ENCODE measurements at regions not wholly inside any gene's neighbourhood (a gene's known extent, or its start where the extent isn't known, plus 50 kb on each side); places are given as distances from the start of the nearest gene placed in this dataset.

- ATAC-seq (ENCODE audit: insufficient read depth, low FRiP score) = no peak
These were observed 99.2 kb downstream of the FOXL3 start for GRCh38 chr7:388961-389701.

GRCh38 chr7:389911-390601, 100.1 kb downstream of the FOXL3 start:
- WGBS, 2 donors = 85 to 88% methylated on average over 21 of the region's 21 CpGs
- H3K27me3 ChIP-seq (ENCODE audit: control insufficient read depth in 3 of 3, insufficient read depth in 3 of 3, low read length in 2 of 3) = no peaks in the 10 kb centered on the region
- peaks cover 0 to 9% (median 0%) of the 10 kb centered on the region in 4 donors for H3K9me3 ChIP-seq (ENCODE audit: control insufficient read depth in 4 of 4, insufficient read depth in 3 of 4, low read length in 3 of 4)
- DNase-seq (no peak), ATAC-seq (ENCODE audit: insufficient read depth, low FRiP score) (no peak)
- TF ChIP-seq CTCF (IDR thresholded peaks at IDR 0.05; ENCODE audit: control extremely low read depth, extremely low read depth) = no peak
- no peak overlapping the region for H3K4me3 ChIP-seq
- no peaks in the 10 kb centered on the region for H3K36me3 ChIP-seq (ENCODE audit: control insufficient read depth in 4 of 4, insufficient read depth in 4 of 4, low read length in 4 of 4)
- peaks cover 0 to 2% (median 0%) of the 10 kb centered on the region in 5 donors for H3K4me1 ChIP-seq (ENCODE audit: control insufficient read depth in 5 of 5, insufficient read depth in 5 of 5, low read length in 5 of 5)
- no peak overlapping the region for H3K27ac ChIP-seq (ENCODE audit: low read depth in 1 of 2, low read length in 1 of 2)
- H3K9ac ChIP-seq (ENCODE audit: insufficient read depth in 1 of 2, low read length in 2 of 2) = no peak overlapping the region

More at GRCh38 chr7:388961-389701, 99.2 kb downstream of the FOXL3 start:
- Histone ChIP-seq H3K4me1 (ENCODE audit: control insufficient read depth in 5 of 5, insufficient read depth in 5 of 5, low read length in 5 of 5) (peaks cover 0 to 2% (median 0%) of the 10 kb centered on the region in 5 donors), H3K9ac (ENCODE audit: insufficient read depth in 1 of 2, low read length in 2 of 2) (no peak overlapping the region), H3K27me3 (ENCODE audit: control insufficient read depth in 3 of 3, insufficient read depth in 3 of 3, low read length in 2 of 3) (no peaks in the 10 kb centered on the region), H3K36me3 (ENCODE audit: control insufficient read depth in 4 of 4, insufficient read depth in 4 of 4, low read length in 4 of 4) (no peaks in the 10 kb centered on the region), H3K4me3 (no peak overlapping the region), H3K27ac (ENCODE audit: low read depth in 1 of 2, low read length in 1 of 2) (no peak overlapping the region), H3K9me3 (ENCODE audit: control insufficient read depth in 4 of 4, insufficient read depth in 3 of 4, low read length in 3 of 4) (peaks cover 0 to 9% (median under 1%) of the 10 kb centered on the region in 4 donors)
- WGBS, 2 donors = 91 to 92% methylated on average over 31 of the region's 31 CpGs
- no peak for TF ChIP-seq CTCF (IDR thresholded peaks at IDR 0.05; ENCODE audit: control extremely low read depth, extremely low read depth)
- peak in 1 of 3 donors; percentile 8 for DNase-seq

- Histone ChIP-seq H3K27me3 (ENCODE audit: control insufficient read depth in 3 of 3, insufficient read depth in 3 of 3, low read length in 2 of 3) (no peaks in the 10 kb centered on the region), H3K27ac (ENCODE audit: low read depth in 1 of 2, low read length in 1 of 2) (no peak overlapping the region), H3K9me3 (ENCODE audit: control insufficient read depth in 4 of 4, insufficient read depth in 3 of 4, low read length in 3 of 4) (peaks cover 0 to 8% (median 6%) of the 10 kb centered on the region in 4 donors), H3K9ac (ENCODE audit: insufficient read depth in 1 of 2, low read length in 2 of 2) (no peak overlapping the region), H3K4me3 (no peak overlapping the region), H3K36me3 (ENCODE audit: control insufficient read depth in 4 of 4, insufficient read depth in 4 of 4, low read length in 4 of 4) (no peaks in the 10 kb centered on the region), H3K4me1 (ENCODE audit: control insufficient read depth in 5 of 5, insufficient read depth in 5 of 5, low read length in 5 of 5) (peaks cover 0 to 2% (median 0%) of the 10 kb centered on the region in 5 donors)
- no peak for TF ChIP-seq CTCF (IDR thresholded peaks at IDR 0.05; ENCODE audit: control extremely low read depth, extremely low read depth)
- DNase-seq (no peak), ATAC-seq (ENCODE audit: insufficient read depth, low FRiP score) (no peak)
- 89 to 93% methylated on average over 15 to 20 of the region's 20 CpGs for WGBS, 2 donors
These were observed 100.9 kb downstream of the FOXL3 start for GRCh38 chr7:390761-391410.

Measured in lung (tissue), 11 donors.